PC-3 (cell line): ENCODE measurements at regions not wholly inside any gene's neighbourhood (a gene's known extent, or its start where the extent isn't known, plus 50 kb on each side); places are given as distances from the start of the nearest gene placed in this dataset.

Experiments
- CTCF ChIP-seq: fragments of 300-600 bp; sonication (generic); conservative IDR thresholded peaks from 2 replicates; pipeline ENCODE4 v1.5.1; 2017; ENCODE audit warnings: antibody characterized with exemption, low read depth, mild to moderate bottlenecking, low read length
- EZH2 ChIP-seq: fragments of 300-600 bp; sonication (generic); IDR thresholded peaks from one replicate; pipeline ENCODE4 v1.6.1; 2017; ENCODE audit warnings: antibody characterized with exemption, mild to moderate bottlenecking, low read length; ENCODE audit not compliant: unreplicated experiment
- EZH2phosphoT487 ChIP-seq: fragments of 300-600 bp; sonication (generic); IDR thresholded peaks from 2 replicates; pipeline ENCODE4 v1.6.1; 2018; ENCODE audit warnings: mild to moderate bottlenecking, antibody characterized with exemption, low read length, borderline replicate concordance

- TF ChIP-seq CTCF (no peak), EZH2 (no peak), EZH2phosphoT487 (no peak)
Measured at GRCh38 chr13:33976965-33977364, 159.0 kb downstream of the RFC3 start.
